GM04504 (cell line): ENCODE measurements at regions not wholly inside any gene's neighbourhood (a gene's known extent, or its start where the extent isn't known, plus 50 kb on each side); places are given as distances from the start of the nearest gene placed in this dataset.

Source experiments
- DNase-seq: peaks from one replicate; pipeline ENCODE4 v3.0.0-alpha.2; 2012; ENCODE audit warnings: low read depth

GRCh38 chr5:8912106-8912505, 633.8 kb downstream of the SEMA5A start:
- no peak for DNase-seq

GRCh38 chr5:8913522-8913921, 632.4 kb downstream of the SEMA5A start:
- no peak for DNase-seq

- DNase-seq: no peak
Measured at GRCh38 chr5:8919096-8919495, 626.8 kb downstream of the SEMA5A start.

GRCh38 chr5:8923526-8923925, 622.3 kb downstream of the SEMA5A start:
- DNase-seq: no peak

GRCh38 chr5:8924054-8924793, 621.7 kb downstream of the SEMA5A start:
- DNase-seq: no peak

- DNase-seq: no peak
Measured at GRCh38 chr5:8930021-8930420, 615.9 kb downstream of the SEMA5A start.

- DNase-seq: no peak
Measured at GRCh38 chr5:8934455-8934854, 611.4 kb downstream of the SEMA5A start.

- no peak for DNase-seq
Measured at GRCh38 chr5:8940934-8941333, 604.9 kb downstream of the SEMA5A start.

GRCh38 chr5:8943301-8943700, 602.6 kb downstream of the SEMA5A start:
- no peak for DNase-seq

GRCh38 chr5:8944005-8944404, 601.9 kb downstream of the SEMA5A start:
- DNase-seq: no peak

GRCh38 chr5:8945972-8946371, 599.9 kb downstream of the SEMA5A start:
- DNase-seq: no peak

GRCh38 chr5:8949908-8950307, 596.0 kb downstream of the SEMA5A start:
- no peak for DNase-seq

- DNase-seq: no peak
Measured at GRCh38 chr5:8952147-8952546, 593.7 kb downstream of the SEMA5A start.

GRCh38 chr5:8953016-8953415, 592.9 kb downstream of the SEMA5A start:
- no peak for DNase-seq

- DNase-seq: no peak
Measured at GRCh38 chr5:8953911-8954438, 591.9 kb downstream of the SEMA5A start.

GRCh38 chr5:8954801-8955200, 591.1 kb downstream of the SEMA5A start:
- no peak for DNase-seq

GRCh38 chr5:8956659-8957058, 589.2 kb downstream of the SEMA5A start:
- no peak for DNase-seq

GRCh38 chr5:8958602-8959001, 587.3 kb downstream of the SEMA5A start:
- no peak for DNase-seq

- no peak for DNase-seq
Measured at GRCh38 chr5:8961219-8961618, 584.7 kb downstream of the SEMA5A start.

- DNase-seq: no peak
Measured at GRCh38 chr5:8961956-8962355, 583.9 kb downstream of the SEMA5A start.

GRCh38 chr5:8981016-8981415, 564.9 kb downstream of the SEMA5A start:
- DNase-seq: no peak

- no peak for DNase-seq
Measured at GRCh38 chr5:8981496-8981895, 564.4 kb downstream of the SEMA5A start.

GRCh38 chr5:8984386-8984785, 561.5 kb downstream of the SEMA5A start:
- no peak for DNase-seq
